ENCODE measurements at regions not wholly inside any gene's neighbourhood (a gene's known extent, or its start where the extent isn't known, plus 50 kb on each side); places are given as distances from the start of the nearest gene placed in this dataset.

DNA sequence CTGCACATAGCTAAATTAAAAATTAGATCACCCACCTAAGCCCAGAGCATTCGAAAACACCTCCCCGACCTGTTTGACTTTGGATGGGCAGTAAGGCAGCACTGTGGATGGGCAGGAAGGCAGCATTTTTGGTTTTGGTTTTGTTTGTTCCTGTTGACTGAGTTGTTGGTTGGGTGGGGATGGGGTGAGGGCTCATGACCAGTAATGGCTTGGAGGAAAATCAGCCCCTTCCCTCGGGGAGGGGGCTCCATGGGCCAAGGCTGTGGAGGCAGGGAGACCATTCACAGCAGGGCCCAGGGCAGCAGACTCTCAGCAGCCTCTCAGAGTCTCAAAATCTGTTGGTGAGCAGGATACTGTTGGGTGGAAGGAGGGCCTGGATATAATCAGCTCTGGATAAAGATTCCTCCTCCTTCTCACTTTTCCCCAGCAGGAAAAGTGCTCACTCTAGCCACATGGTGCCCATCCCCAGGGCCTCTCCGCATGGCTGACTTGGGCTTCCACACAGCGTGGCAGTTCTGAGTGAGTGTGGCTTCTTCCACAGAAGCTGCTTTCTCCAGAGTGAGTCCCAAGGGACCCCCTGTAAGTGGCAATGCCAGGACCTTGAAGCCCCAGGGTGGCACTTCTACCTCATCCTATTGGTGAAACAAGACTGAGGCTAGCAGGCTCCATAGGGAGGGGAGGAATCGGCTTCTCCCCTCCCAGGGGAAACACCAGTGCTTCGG is 1491.2 kb downstream of the BRD1 start:
- TF ChIP-seq, protein P1, sequence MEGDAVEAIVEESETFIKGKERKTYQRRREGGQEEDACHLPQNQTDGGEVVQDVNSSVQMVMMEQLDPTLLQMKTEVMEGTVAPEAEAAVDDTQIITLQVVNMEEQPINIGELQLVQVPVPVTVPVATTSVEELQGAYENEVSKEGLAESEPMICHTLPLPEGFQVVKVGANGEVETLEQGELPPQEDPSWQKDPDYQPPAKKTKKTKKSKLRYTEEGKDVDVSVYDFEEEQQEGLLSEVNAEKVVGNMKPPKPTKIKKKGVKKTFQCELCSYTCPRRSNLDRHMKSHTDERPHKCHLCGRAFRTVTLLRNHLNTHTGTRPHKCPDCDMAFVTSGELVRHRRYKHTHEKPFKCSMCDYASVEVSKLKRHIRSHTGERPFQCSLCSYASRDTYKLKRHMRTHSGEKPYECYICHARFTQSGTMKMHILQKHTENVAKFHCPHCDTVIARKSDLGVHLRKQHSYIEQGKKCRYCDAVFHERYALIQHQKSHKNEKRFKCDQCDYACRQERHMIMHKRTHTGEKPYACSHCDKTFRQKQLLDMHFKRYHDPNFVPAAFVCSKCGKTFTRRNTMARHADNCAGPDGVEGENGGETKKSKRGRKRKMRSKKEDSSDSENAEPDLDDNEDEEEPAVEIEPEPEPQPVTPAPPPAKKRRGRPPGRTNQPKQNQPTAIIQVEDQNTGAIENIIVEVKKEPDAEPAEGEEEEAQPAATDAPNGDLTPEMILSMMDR (conservative IDR thresholded peaks at IDR 0.05; ENCODE audit: low read depth in 2 of 2) = no peak
- TF ChIP-seq EZH2 (IDR thresholded peaks at IDR 0.05; ENCODE audit: low read depth, unreplicated experiment) (no peak), EZH2phosphoT487 (IDR thresholded peaks at IDR 0.05; ENCODE audit: unreplicated experiment) (no peak)

Data from GM23338 (cell line).